GM10266 (cell line): ENCODE measurements at regions not wholly inside any gene's neighbourhood (a gene's known extent, or its start where the extent isn't known, plus 50 kb on each side); places are given as distances from the start of the nearest gene placed in this dataset.
A peak's percentile ranks its signal among the peaks of the same experiment; 100 is the strongest.

Experiments used
- DNase-seq: peaks from one replicate; pipeline ENCODE4 v3.0.0; 2012; ENCODE audit errors: extremely low spot score
- CTCF ChIP-seq: IDR thresholded peaks from 2 replicates; pipeline ENCODE4 v1.5.1; 2012; ENCODE audit warnings: mild to moderate bottlenecking, low read depth; ENCODE audit not compliant: control insufficient read depth, insufficient read depth; ENCODE audit errors: missing control alignments

DNA sequence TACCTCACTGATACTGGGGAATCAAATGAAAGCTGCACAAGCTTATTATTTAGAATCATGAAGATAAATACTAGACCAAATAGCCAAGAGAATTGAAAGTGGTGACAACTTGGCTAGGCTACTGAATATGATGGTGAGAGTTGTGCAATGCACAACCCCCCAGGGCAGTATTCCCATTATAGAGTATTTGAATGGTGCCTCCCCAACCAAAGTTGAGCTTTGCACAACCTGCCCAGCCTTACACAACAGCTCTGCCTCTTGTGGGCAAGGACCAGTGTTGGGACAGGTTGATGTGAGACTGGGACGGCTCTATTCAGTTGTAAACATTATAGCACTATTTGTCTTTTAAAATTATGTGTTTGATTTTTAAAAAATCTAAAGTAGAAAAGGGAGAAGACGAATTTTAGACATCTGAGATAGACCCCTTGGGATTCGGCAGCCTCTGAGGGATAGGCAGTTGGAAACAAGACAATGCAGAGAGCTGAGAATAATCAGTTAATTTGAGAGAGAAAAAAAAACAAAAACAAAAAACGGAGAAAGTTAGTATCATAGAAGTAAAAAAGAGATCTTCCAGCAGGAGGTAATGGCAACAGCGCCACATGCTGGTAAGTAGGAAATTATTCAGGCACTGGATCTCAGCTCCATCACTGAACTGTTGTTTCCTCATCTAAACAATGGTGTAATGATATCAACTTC, 91.0 kb upstream of the KCNA3 start:
- peak; percentile 85 for TF ChIP-seq CTCF
- DNase-seq: peak; percentile 58

- TF ChIP-seq CTCF: no peak
- no peak for DNase-seq
These were observed 88.4 kb upstream of the KCNA3 start for GRCh38 chr1:110763149-110763548.

- no peak for DNase-seq
- TF ChIP-seq CTCF: no peak
These were observed 85.6 kb upstream of the KCNA3 start for GRCh38 chr1:110760321-110760720.

GRCh38 chr1:110756506-110756905, 81.8 kb upstream of the KCNA3 start:
- no peak for TF ChIP-seq CTCF
- no peak for DNase-seq

DNA sequence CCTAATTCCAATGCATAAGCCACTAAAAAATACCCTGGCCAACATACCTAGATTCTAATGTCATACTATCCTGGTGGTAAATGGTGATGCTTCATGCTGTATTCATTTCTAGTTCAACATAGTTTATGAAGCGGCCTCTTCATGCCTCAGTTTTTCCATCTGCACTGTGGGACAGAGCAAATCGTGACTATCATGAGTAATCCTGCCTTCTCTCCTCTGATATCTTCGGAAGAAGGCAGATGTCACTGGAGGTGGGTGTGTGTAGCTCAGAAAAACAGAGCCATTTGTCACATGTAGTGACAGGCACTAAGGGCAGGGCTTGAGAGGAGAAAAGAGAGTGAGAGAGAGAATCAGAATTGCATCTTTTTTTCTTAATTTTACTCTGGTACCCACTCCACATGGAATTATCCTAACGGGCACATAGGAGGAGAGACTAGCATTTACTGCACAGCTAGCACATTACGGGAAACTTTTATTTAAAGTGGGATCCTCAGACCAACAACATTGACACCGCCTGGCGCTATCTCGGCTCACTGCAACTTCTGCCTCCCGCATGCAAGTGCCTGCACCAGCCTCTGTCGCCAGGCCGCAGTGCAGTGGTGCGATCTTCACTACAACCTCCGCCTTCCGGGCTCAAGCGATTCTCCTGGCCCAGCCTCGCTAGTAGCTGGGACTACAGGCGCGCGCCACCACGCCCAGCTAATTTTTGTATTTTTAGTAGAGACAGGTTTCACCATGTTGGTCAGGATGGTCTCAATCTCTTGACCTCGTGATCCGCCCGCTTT, 78.4 kb upstream of the KCNA3 start:
- TF ChIP-seq CTCF: no peak
- no peak for DNase-seq

DNA sequence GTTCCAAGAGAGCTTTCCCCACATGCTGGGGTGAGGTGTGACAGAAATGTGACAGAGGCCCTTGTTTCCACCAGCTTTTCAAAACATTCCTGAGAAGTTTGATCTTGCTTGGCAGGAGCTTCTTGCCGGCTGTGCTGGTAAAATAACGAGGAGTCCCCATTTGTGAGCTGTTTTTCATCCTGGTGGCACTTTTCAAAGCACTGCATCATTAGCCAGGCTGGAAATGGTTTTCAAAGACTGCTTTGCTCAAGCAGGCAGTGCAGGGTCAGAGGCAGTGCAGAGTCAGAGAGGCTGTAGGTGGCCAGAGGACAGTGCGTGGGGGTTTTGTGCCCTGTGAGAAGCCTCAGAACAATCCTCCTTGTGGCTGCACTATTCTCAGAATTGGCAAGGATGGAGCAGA, 75.8 kb upstream of the KCNA3 start:
- DNase-seq: no peak
- TF ChIP-seq CTCF: no peak

GRCh38 chr1:110749960-110750359, 75.2 kb upstream of the KCNA3 start:
- DNase-seq: no peak
- no peak for TF ChIP-seq CTCF
